ENCODE measurements at regions not wholly inside any gene's neighbourhood (a gene's known extent, or its start where the extent isn't known, plus 50 kb on each side); places are given as distances from the start of the nearest gene placed in this dataset.
"Not testable (repeated sequence)": the region's sequence is repeated elsewhere in the genome, so short reads cannot be mapped to it uniquely, and the experiment has no call there.

GRCh38 chr11:122004446-122004845 is 111.6 kb downstream of the BLID start:
- no peak for DNase-seq (ENCODE audit: low read depth, low spot score)
- Mint-ChIP-seq H3K9me3 (peaks cover 7% of the 10 kb centered on the region), H3K4me3 (no peak overlapping the region)

DNA sequence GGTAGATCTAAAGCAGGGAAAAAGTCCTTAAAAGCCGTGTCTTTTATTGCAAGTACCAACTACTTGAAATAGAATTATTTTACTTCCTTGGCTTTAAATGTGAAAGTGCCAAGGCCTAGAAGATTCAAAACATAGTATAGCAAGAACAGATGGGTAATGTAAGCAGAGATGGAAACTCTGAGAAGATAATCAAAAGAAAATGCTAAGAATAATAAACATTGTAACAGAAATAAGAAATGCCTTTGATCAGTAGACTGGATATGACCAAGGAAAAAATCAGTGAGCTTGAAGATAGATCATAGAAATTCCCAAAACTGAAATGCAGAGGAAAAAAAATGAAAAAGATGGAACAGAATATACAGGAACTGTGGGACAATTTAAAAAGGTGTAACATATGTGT is 113.1 kb downstream of the BLID start:
- Mint-ChIP-seq H3K27ac (ENCODE audit: unreplicated experiment) (no peak overlapping the region), H3K36me3 (ENCODE audit: low read depth) (no peaks in the 10 kb centered on the region), H3K4me3 (no peak overlapping the region), H3K9me3 (peaks cover 7% of the 10 kb centered on the region), H3K4me1 (peaks cover 4% of the 10 kb centered on the region), H3K27me3 (ENCODE audit: low read depth) (no peaks in the 10 kb centered on the region)
- TF ChIP-seq CTCF (conservative IDR thresholded peaks at IDR 0.05), result no peak
- DNase-seq (ENCODE audit: low read depth, low spot score), result no peak

More at GRCh38 chr11:122004446-122004845, 111.6 kb downstream of the BLID start:
- no peaks in the 10 kb centered on the region for H3K36me3 Mint-ChIP-seq (ENCODE audit: low read depth)
- H3K27me3 Mint-ChIP-seq (ENCODE audit: low read depth), result no peaks in the 10 kb centered on the region
- no peak overlapping the region for H3K27ac Mint-ChIP-seq (ENCODE audit: unreplicated experiment)
- peaks cover 4% of the 10 kb centered on the region for H3K4me1 Mint-ChIP-seq
- no peak for TF ChIP-seq CTCF (conservative IDR thresholded peaks at IDR 0.05)

GRCh38 chr11:122002047-122002446 is 114.0 kb downstream of the BLID start:
- Mint-ChIP-seq H3K9me3 (peaks cover 7% of the 10 kb centered on the region), H3K4me3 (no peak overlapping the region), H3K27me3 (ENCODE audit: low read depth) (no peaks in the 10 kb centered on the region), H3K27ac (ENCODE audit: unreplicated experiment) (no peak overlapping the region), H3K36me3 (ENCODE audit: low read depth) (no peaks in the 10 kb centered on the region), H3K4me1 (no peaks in the 10 kb centered on the region)
- DNase-seq (ENCODE audit: low read depth, low spot score), result no peak
- no peak for TF ChIP-seq CTCF (conservative IDR thresholded peaks at IDR 0.05)

GRCh38 chr11:121999651-122000050 is 116.4 kb downstream of the BLID start:
- no peaks in the 10 kb centered on the region for H3K27me3 Mint-ChIP-seq (ENCODE audit: low read depth)
- DNase-seq (ENCODE audit: low read depth, low spot score), result no peak
- H3K36me3 Mint-ChIP-seq (ENCODE audit: low read depth), result peaks cover under 1% of the 10 kb centered on the region
- H3K4me3 Mint-ChIP-seq, result no peak overlapping the region
- TF ChIP-seq CTCF (conservative IDR thresholded peaks at IDR 0.05), result no peak
- no peak overlapping the region for H3K27ac Mint-ChIP-seq (ENCODE audit: unreplicated experiment)
- H3K4me1 Mint-ChIP-seq, result no peaks in the 10 kb centered on the region
- H3K9me3 Mint-ChIP-seq, result peaks cover 8% of the 10 kb centered on the region

DNA sequence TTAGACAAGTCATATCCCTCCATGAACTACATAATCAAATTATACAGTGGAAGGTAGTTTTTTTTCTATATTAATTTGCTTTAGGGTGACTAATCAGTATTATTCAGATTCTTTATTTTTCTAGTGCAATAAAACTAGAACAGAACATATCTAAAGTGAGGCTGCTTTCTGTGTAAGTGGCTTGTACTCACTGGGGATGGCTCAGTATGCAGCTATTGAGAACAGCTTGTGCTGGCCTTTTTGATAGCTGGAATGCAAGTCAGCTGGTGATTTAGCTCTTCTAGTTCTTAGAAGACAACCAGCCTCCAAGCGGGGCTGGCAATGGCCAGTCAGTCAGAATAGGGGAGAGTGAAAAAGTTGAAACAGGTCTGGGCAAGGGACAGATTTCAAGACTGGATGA is 119.4 kb downstream of the BLID start:
- H3K36me3 Mint-ChIP-seq (ENCODE audit: low read depth), result peaks cover 5% of the 10 kb centered on the region
- no peaks in the 10 kb centered on the region for H3K4me1 Mint-ChIP-seq
- DNase-seq (ENCODE audit: low read depth, low spot score), result no peak
- no peak overlapping the region for H3K27ac Mint-ChIP-seq (ENCODE audit: unreplicated experiment)
- peaks cover 10% of the 10 kb centered on the region for H3K9me3 Mint-ChIP-seq
- H3K4me3 Mint-ChIP-seq, result no peak overlapping the region
- TF ChIP-seq CTCF (conservative IDR thresholded peaks at IDR 0.05), result no peak
- no peaks in the 10 kb centered on the region for H3K27me3 Mint-ChIP-seq (ENCODE audit: low read depth)

DNA sequence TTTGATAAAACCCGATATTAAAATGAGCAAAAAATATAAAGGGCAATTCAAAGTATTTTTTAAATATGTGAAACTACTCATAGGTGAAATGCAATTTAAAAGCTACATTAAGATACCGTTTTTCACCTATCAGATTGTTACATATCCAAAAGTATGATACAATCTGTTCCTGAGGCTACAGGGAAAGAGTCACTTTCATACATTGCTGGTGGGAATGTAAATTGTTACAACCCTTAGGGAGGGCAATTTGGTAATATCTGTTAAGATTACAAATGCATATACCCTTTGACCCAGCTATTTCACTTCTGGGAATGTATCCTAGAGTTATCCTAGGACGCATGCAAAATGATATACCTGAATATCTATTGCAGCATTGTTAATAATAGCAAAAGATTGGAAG is 132.1 kb downstream of the BLID start:
- H3K27me3 Mint-ChIP-seq (ENCODE audit: low read depth), result no peaks in the 10 kb centered on the region
- H3K4me3 Mint-ChIP-seq, result no peak overlapping the region
- no peak overlapping the region for H3K27ac Mint-ChIP-seq (ENCODE audit: unreplicated experiment)
- no peak for DNase-seq (ENCODE audit: low read depth, low spot score)
- no peak for TF ChIP-seq CTCF (conservative IDR thresholded peaks at IDR 0.05)
- H3K36me3 Mint-ChIP-seq (ENCODE audit: low read depth), result no peaks in the 10 kb centered on the region
- H3K4me1 Mint-ChIP-seq, result no peaks in the 10 kb centered on the region
- peaks cover 5% of the 10 kb centered on the region for H3K9me3 Mint-ChIP-seq

DNA sequence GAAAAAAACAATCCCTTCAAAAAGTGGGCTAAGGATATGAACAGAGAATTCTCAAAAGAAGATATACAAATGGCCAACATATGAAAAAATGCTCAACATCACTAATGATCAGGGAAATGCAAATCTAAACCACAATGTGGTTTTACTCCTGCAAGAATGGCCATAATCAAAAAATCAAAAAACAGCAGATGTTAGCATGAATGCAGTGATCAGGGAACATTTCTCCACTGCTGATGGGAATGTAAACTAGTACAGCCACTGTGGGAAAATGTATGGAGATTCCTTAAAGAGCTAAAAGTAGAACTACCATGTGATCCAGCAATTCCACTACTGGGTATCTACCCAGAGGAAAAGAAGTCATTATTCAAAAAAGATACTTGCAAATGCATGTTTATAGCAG is 138.1 kb downstream of the BLID start:
- H3K27ac Mint-ChIP-seq (ENCODE audit: unreplicated experiment); H3K4me3 Mint-ChIP-seq; H3K27me3 Mint-ChIP-seq (ENCODE audit: low read depth); H3K4me1 Mint-ChIP-seq; DNase-seq (ENCODE audit: low read depth, low spot score): not testable (repeated sequence)
- H3K9me3 Mint-ChIP-seq, result peaks cover 21% of the 10 kb centered on the region
- H3K36me3 Mint-ChIP-seq (ENCODE audit: low read depth), result peaks cover 16% of the 10 kb centered on the region
